Mesenchymal stem cell (in vitro differentiated cells and primary cell): ENCODE measurements at regions not wholly inside any gene's neighbourhood (a gene's known extent, or its start where the extent isn't known, plus 50 kb on each side); places are given as distances from the start of the nearest gene placed in this dataset.

Experiments
- DNase-seq: peaks from one replicate; pipeline ENCODE4 v3.0.0-alpha.2; 2013
- H2AFZ ChIP-seq: one replicate; pipeline ENCODE4 v1.6.1; 2013; ENCODE audit warnings: low read depth, mild to moderate bottlenecking, control low read depth, inconsistent platforms, low read length, moderate library complexity
- H2AK5ac ChIP-seq: 2 replicates; pipeline ENCODE4 v1.6.1; 2013; ENCODE audit warnings: low read length, moderate library complexity, mild to moderate bottlenecking, inconsistent platforms; ENCODE audit not compliant: severe bottlenecking
- H2BK120ac ChIP-seq: one replicate; pipeline ENCODE4 v1.6.1; 2013; ENCODE audit warnings: low read depth, mild to moderate bottlenecking, inconsistent platforms, low read length, moderate library complexity
- H2BK12ac ChIP-seq, 2 experiments: one replicate each; pipeline ENCODE4 v1.6.1; 2013; ENCODE audit warnings: inconsistent platforms in 2 of 2, low read length in 2 of 2, mild to moderate bottlenecking in 2 of 2, moderate library complexity in 2 of 2, control low read depth in 1 of 2
- H2BK15ac ChIP-seq: one replicate; pipeline ENCODE4 v1.6.1; 2013; ENCODE audit warnings: mild to moderate bottlenecking, low read depth, inconsistent platforms; ENCODE audit not compliant: poor library complexity, severe bottlenecking
- H2BK5ac ChIP-seq: 2 replicates; pipeline ENCODE4 v1.6.1; 2013; ENCODE audit warnings: low read depth, mild to moderate bottlenecking, low read length, control low read depth, inconsistent platforms; ENCODE audit not compliant: poor library complexity, severe bottlenecking
- H3K14ac ChIP-seq, 2 experiments: one replicate each; pipeline ENCODE4 v1.6.1; 2013; ENCODE audit warnings: inconsistent platforms in 2 of 2, low read length in 2 of 2, control low read depth in 1 of 2, mild to moderate bottlenecking in 1 of 2, moderate library complexity in 1 of 2
- H3K18ac ChIP-seq, 2 experiments: one replicate each; pipeline ENCODE4 v1.6.1; 2013; ENCODE audit warnings: inconsistent platforms in 2 of 2, low read length in 2 of 2, control low read depth in 1 of 2, low read depth in 1 of 2, mild to moderate bottlenecking in 1 of 2
- H3K23ac ChIP-seq, 2 experiments: one replicate each; pipeline ENCODE4 v1.6.1; 2013; ENCODE audit warnings: inconsistent platforms in 2 of 2, low read length in 2 of 2, mild to moderate bottlenecking in 2 of 2, moderate library complexity in 2 of 2, control low read depth in 1 of 2
- H3K27ac ChIP-seq: 2 replicates; pipeline ENCODE4 v1.5.1; 2013; ENCODE audit warnings: mild to moderate bottlenecking, moderate library complexity, low read length, control low read depth, inconsistent platforms; ENCODE audit not compliant: poor library complexity, severe bottlenecking
- H3K27me3 ChIP-seq, 2 experiments: 2 replicates each; pipeline versions ENCODE4 v1.6.1 to v1.7.0; 2013; ENCODE audit warnings: low read length in 2 of 2, mild to moderate bottlenecking in 2 of 2, moderate library complexity in 2 of 2, control low read depth in 1 of 2, inconsistent platforms in 1 of 2; ENCODE audit not compliant: control insufficient read depth in 1 of 2, insufficient read depth in 1 of 2
- H3K36me3 ChIP-seq, 2 experiments: 2 replicates each; pipeline versions ENCODE4 v1.6.1 to v1.7.0; 2013; ENCODE audit warnings: low read length in 2 of 2, control low read depth in 1 of 2, inconsistent platforms in 1 of 2, low read depth in 1 of 2, mild to moderate bottlenecking in 1 of 2; ENCODE audit not compliant: insufficient read depth in 2 of 2, control insufficient read depth in 1 of 2
- H3K4ac ChIP-seq, 2 experiments: one replicate each; pipeline ENCODE4 v1.6.1; 2013; ENCODE audit warnings: inconsistent platforms in 2 of 2, low read length in 2 of 2, mild to moderate bottlenecking in 2 of 2, moderate library complexity in 2 of 2, control low read depth in 1 of 2, low read depth in 1 of 2
- H3K4me1 ChIP-seq: 2 replicates; pipeline ENCODE4 v1.6.1; 2013; ENCODE audit warnings: low read depth, low read length, control low read depth; ENCODE audit not compliant: control insufficient read depth, insufficient read depth
- H3K4me2 ChIP-seq: 2 replicates; pipeline ENCODE4 v1.6.1; 2013; ENCODE audit warnings: low read length, mild to moderate bottlenecking, inconsistent platforms; ENCODE audit not compliant: poor library complexity, severe bottlenecking
- H3K4me3 ChIP-seq, 2 experiments: 2 replicates each; pipeline versions ENCODE4 v1.5.1 to v1.7.0; 2013; ENCODE audit warnings: low read length in 2 of 2, mild to moderate bottlenecking in 2 of 2, control low read depth in 1 of 2, low read depth in 1 of 2; ENCODE audit not compliant: insufficient read depth in 1 of 2
- H3K79me1 ChIP-seq: replicated peaks from 2 replicates; pipeline ENCODE4 v1.6.1; 2013; ENCODE audit warnings: mild to moderate bottlenecking, control low read depth, low read length, inconsistent platforms; ENCODE audit not compliant: poor library complexity, severe bottlenecking
- H3K9ac ChIP-seq: 2 replicates; pipeline ENCODE4 v1.7.0; 2013; ENCODE audit warnings: mild to moderate bottlenecking, low read length, moderate library complexity
- H3K9me3 ChIP-seq: 2 replicates; pipeline ENCODE4 v1.7.0; 2013; ENCODE audit warnings: mild to moderate bottlenecking, low read length; ENCODE audit not compliant: control insufficient read depth
- H4K8ac ChIP-seq: one replicate; pipeline ENCODE4 v1.6.1; 2013; ENCODE audit warnings: inconsistent platforms, mild to moderate bottlenecking, low read length, moderate library complexity
- H4K91ac ChIP-seq: one replicate; pipeline ENCODE4 v1.6.1; 2013; ENCODE audit warnings: mild to moderate bottlenecking, low read length, inconsistent platforms
- WGBS: methylation state at CpG from one replicate; pipeline ENCODE4 v1.1.7; 2013; ENCODE audit warnings: mixed read lengths; 5-methylcytosine and 5-hydroxymethylcytosine counted together

DNA sequence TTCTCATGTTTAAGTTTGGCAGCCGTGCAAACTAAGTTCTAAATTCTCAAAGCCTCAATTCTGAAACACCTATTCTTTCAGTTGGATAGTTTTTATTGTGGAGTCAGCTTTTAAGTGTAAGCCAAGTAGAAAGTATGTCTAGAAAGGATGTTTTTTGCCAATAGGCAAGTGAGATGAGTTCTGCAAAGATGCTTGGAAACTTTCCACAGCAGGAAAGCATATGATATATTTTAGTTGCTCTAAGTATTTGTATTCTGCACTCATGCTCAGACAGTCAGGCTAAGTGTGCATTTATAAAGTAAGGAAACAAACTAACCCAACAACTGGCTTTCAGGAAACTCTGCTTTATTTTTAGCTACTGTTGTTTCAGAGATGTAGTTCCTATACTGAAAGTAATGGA lies 67.3 kb upstream of the CDH18 start:
- no peak for DNase-seq
- no peaks in the 10 kb centered on the region for H3K36me3 ChIP-seq
- no peak overlapping the region for H2AFZ ChIP-seq
- H2BK120ac ChIP-seq = no peak overlapping the region
- WGBS = 75% methylated on average over 1 of the region's 1 CpG
- H3K23ac ChIP-seq = no peak overlapping the region
- H3K4me3 ChIP-seq = no peak overlapping the region
- no peak overlapping the region for H2AK5ac ChIP-seq
- no peak overlapping the region for H3K14ac ChIP-seq
- H4K8ac ChIP-seq = no peak overlapping the region
- no peak overlapping the region for H4K91ac ChIP-seq
- H3K18ac ChIP-seq = no peak overlapping the region
- H3K4me1 ChIP-seq = no peaks in the 10 kb centered on the region
- H3K27ac ChIP-seq = no peak overlapping the region
- no peaks in the 10 kb centered on the region for H3K79me1 ChIP-seq
- no peak overlapping the region for H2BK12ac ChIP-seq
- H2BK15ac ChIP-seq = no peak overlapping the region
- no peak overlapping the region for H2BK5ac ChIP-seq
- no peaks in the 10 kb centered on the region for H3K9me3 ChIP-seq
- H3K9ac ChIP-seq = no peak overlapping the region
- no peaks in the 10 kb centered on the region for H3K27me3 ChIP-seq
- H3K4me2 ChIP-seq = no peak overlapping the region
- no peak overlapping the region for H3K4ac ChIP-seq

DNA sequence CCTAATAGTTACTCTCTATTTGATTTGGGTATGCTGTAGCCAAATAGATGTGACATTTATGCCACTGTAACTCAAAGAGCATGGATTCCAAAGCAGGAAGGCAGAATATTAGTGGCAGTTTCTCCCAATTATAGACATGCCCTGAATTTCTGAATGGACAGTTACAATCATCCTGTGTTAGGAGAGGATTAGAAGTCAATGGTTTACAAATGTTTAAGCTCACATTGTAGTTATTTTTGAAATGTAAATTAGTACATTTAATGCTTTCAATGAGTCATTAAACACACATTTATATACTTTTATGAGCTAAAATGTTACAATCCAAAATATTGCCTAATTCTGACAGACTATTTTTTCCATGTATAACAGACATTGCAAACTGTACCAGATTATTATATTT lies 62.3 kb upstream of the CDH18 start:
- Histone ChIP-seq H2BK15ac (no peak overlapping the region), H4K8ac (no peak overlapping the region), H3K9me3 (no peaks in the 10 kb centered on the region)

DNA sequence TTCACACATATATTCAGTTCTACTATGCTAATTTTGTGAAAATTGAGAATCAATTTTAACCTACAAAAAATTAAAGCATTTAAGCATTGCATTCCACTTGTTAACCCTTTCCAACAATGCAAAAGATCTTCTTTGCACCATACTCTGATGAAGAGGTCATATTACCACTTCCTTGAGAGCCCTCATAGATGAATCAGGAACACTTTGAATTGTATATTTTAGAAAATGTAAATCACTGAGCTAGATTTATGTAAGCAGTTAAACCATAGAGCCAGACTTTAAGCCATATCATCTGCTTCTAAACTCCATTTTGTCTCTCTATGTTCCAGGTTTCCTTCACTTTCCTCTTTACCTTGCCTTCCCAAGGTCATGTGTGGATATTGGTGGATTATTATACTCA lies 56.5 kb upstream of the CDH18 start:
- no peaks in the 10 kb centered on the region for H3K4me1 ChIP-seq
- DNase-seq = no peak
- H3K36me3 ChIP-seq = no peaks in the 10 kb centered on the region
- no peak overlapping the region for H4K8ac ChIP-seq
- no peak overlapping the region for H3K14ac ChIP-seq
- no peak overlapping the region for H3K23ac ChIP-seq
- H2AK5ac ChIP-seq = no peak overlapping the region
- H2BK5ac ChIP-seq = no peak overlapping the region
- no peak overlapping the region for H3K4ac ChIP-seq
- no peak overlapping the region for H3K18ac ChIP-seq
- no peak overlapping the region for H2BK15ac ChIP-seq
- H3K4me2 ChIP-seq = no peak overlapping the region
- H3K79me1 ChIP-seq = no peaks in the 10 kb centered on the region
- no peaks in the 10 kb centered on the region for H3K27me3 ChIP-seq
- H3K9me3 ChIP-seq = no peaks in the 10 kb centered on the region
- H4K91ac ChIP-seq = no peak overlapping the region
- H2AFZ ChIP-seq = no peak overlapping the region
- H2BK120ac ChIP-seq = no peak overlapping the region
- no peak overlapping the region for H3K27ac ChIP-seq
- H2BK12ac ChIP-seq = no peak overlapping the region
- H3K9ac ChIP-seq = no peak overlapping the region
- H3K4me3 ChIP-seq = no peak overlapping the region

More for the DNA sequence above, 62.3 kb upstream of the CDH18 start:
- no peak overlapping the region for H4K91ac ChIP-seq
- no peak overlapping the region for H3K4me3 ChIP-seq
- H3K36me3 ChIP-seq = no peaks in the 10 kb centered on the region
- H3K27me3 ChIP-seq = no peaks in the 10 kb centered on the region
- H3K9ac ChIP-seq = no peak overlapping the region
- no peak overlapping the region for H3K27ac ChIP-seq
- H2BK120ac ChIP-seq = no peak overlapping the region
- H3K14ac ChIP-seq = no peak overlapping the region
- H3K79me1 ChIP-seq = no peaks in the 10 kb centered on the region
- no peak overlapping the region for H3K23ac ChIP-seq
- no peak overlapping the region for H2AFZ ChIP-seq
- no peak overlapping the region for H2AK5ac ChIP-seq
- no peak for DNase-seq
- H3K18ac ChIP-seq = no peak overlapping the region
- no peak overlapping the region for H2BK5ac ChIP-seq
- H3K4me1 ChIP-seq = no peaks in the 10 kb centered on the region
- H3K4me2 ChIP-seq = no peak overlapping the region
- H3K4ac ChIP-seq = no peak overlapping the region
- H2BK12ac ChIP-seq = no peak overlapping the region

DNA sequence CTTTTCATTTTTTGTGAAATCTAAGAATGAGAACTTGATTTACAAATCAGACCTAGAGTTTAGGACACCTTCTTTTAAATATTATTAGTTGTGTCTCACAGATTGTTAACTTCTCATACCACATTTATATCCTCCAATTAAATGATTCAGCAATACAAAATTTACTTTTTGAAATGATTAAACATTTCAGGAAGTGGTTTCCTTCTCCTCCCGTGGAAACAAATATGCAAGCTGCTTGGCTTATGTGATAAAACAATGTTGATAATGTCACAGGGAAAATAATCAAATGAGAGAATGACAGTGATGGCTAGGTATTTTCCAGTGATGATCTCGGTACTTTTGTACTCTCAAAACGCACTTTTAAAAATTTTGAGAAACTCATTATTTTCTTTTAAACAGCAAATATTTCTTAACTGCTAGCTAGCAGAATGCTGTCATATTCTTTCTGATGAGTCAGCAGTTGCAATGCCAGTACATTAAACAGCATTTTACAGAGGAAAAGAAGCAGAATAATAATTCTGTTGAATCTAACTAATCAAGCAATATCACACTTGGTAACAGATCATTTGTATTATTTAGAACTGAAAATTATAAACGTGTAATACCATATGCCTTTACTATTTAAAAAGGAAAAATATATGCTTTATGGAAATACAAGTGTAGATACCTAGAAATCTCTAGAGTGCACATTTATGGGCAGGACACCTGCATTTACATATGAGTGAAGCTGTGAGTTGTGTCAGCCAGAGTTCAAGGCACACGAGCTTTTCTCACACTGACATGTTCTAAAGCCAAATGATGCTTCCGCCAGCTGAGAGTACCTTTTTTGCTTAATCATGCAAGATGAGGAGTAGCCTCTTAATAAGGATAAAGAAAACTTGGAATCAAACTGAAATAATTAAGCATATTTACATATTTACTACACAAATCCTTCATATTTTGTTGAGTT lies 53.6 kb upstream of the CDH18 start:
- Histone ChIP-seq H2BK12ac (no peak overlapping the region), H4K91ac (no peak overlapping the region), H3K9me3 (peaks cover 2% of the 10 kb centered on the region), H3K18ac (no peak overlapping the region), H3K4me1 (no peaks in the 10 kb centered on the region), H3K23ac (no peak overlapping the region), H3K14ac (no peak overlapping the region), H2BK15ac (no peak overlapping the region), H3K79me1 (no peaks in the 10 kb centered on the region), H2BK120ac (no peak overlapping the region), H3K27ac (no peak overlapping the region), H3K36me3 (no peaks in the 10 kb centered on the region), H2AK5ac (no peak overlapping the region), H3K4me3 (no peak overlapping the region), H3K9ac (no peak overlapping the region), H2BK5ac (no peak overlapping the region), H4K8ac (no peak overlapping the region), H3K27me3 (no peaks in the 10 kb centered on the region), H2AFZ (no peak overlapping the region), H3K4me2 (no peak overlapping the region), H3K4ac (no peak overlapping the region)
- DNase-seq = no peak
- 96% methylated on average over 3 of the region's 6 CpGs for WGBS
